HEK293 (cell line): ENCODE measurements at regions not wholly inside any gene's neighbourhood (a gene's known extent, or its start where the extent isn't known, plus 50 kb on each side); places are given as distances from the start of the nearest gene placed in this dataset.

Experiments used
- CTCF ChIA-PET: fragments of 350-600 bp; formaldehyde crosslinking; extraction: SDS; loops from one replicate; lab custom pipeline; 2021; ENCODE audit warnings: antibody characterized with exemption; lab: Yijun Ruan, JAX
- POLR2A ChIA-PET: fragments of 300-600 bp; formaldehyde crosslinking; extraction: SDS; loops from one replicate; lab custom pipeline; 2020; ENCODE audit warnings: antibody characterized with exemption, inconsistent platforms; lab: Yijun Ruan, JAX
- H3K27ac ChIP-seq: fragments of 200-500 bp; sonication (Bioruptor generic); 2 replicates; pipeline ENCODE4 v1.5.1; 2014; ENCODE audit warnings: low read depth, low read length, control low read depth, inconsistent platforms; ENCODE audit errors: extremely low read depth
- H3K36me3 ChIP-seq, 2 experiments: fragments of 200-500 bp in 1 of 2; sonication (Bioruptor generic) in 1 of 2; 1 replicate in 1 of 2; 2 replicates in 1 of 2; pipeline ENCODE4 v1.5.1; 2014 to 2017; ENCODE audit warnings: inconsistent platforms in 2 of 2, low read length in 2 of 2; ENCODE audit not compliant: control insufficient read depth in 2 of 2, insufficient read depth in 1 of 2
- H3K4me1 ChIP-seq: fragments of 200-500 bp; sonication (Bioruptor generic); 2 replicates; pipeline ENCODE4 v1.5.1; 2014; ENCODE audit warnings: mild to moderate bottlenecking, low read length, inconsistent platforms; ENCODE audit not compliant: control insufficient read depth, insufficient read depth
- H3K4me3 ChIP-seq: 2 replicates; pipeline ENCODE4 v1.5.1; 2011; ENCODE audit warnings: low read depth, mild to moderate bottlenecking, control low read depth, low read length, moderate library complexity
- H3K9me3 ChIP-seq: fragments of 200-500 bp; sonication (Bioruptor generic); 2 replicates; pipeline ENCODE4 v1.5.1; 2014; ENCODE audit warnings: low read depth, low read length, inconsistent platforms; ENCODE audit not compliant: control insufficient read depth, insufficient read depth
- BCL11B ChIP-seq: fragments of 450-650 bp; formaldehyde crosslinking; IDR thresholded peaks from 2 replicates; pipeline ENCODE4 v1.5.1; 2016; ENCODE audit warnings: low read depth, missing biosample characterization, missing genetic modification characterization
- FEZF1 ChIP-seq: fragments of 450-650 bp; formaldehyde crosslinking; IDR thresholded peaks from 2 replicates; pipeline ENCODE4 v1.5.1; 2016; ENCODE audit warnings: missing biosample characterization, missing genetic modification characterization
- HOXA7 ChIP-seq: sonication (generic); formaldehyde crosslinking; IDR thresholded peaks from 2 replicates; pipeline ENCODE4 v1.8.1; 2022; ENCODE audit warnings: missing genetic modification reagents, borderline replicate concordance
- IKZF3 ChIP-seq: fragments of 450-650 bp; IDR thresholded peaks from 2 replicates; pipeline ENCODE4 v1.5.0; 2018; ENCODE audit warnings: missing biosample characterization, mild to moderate bottlenecking, missing genetic modification characterization, moderate library complexity
- KLF17 ChIP-seq: fragments of 450-650 bp; formaldehyde crosslinking; IDR thresholded peaks from 2 replicates; pipeline ENCODE4 v1.5.1; 2016; ENCODE audit warnings: missing biosample characterization, missing genetic modification characterization
- KLF7 ChIP-seq: fragments of 450-650 bp; formaldehyde crosslinking; IDR thresholded peaks from 2 replicates; pipeline ENCODE4 v1.5.1; 2016; ENCODE audit warnings: missing biosample characterization, missing genetic modification characterization, borderline replicate concordance
- MZF1 ChIP-seq: fragments of 450-650 bp; formaldehyde crosslinking; IDR thresholded peaks from 2 replicates; pipeline ENCODE4 v1.5.1; 2017; ENCODE audit warnings: missing biosample characterization, missing genetic modification characterization, borderline replicate concordance
- RBAK ChIP-seq: fragments of 450-650 bp; formaldehyde crosslinking; IDR thresholded peaks from 2 replicates; pipeline ENCODE4 v1.5.1; 2016; ENCODE audit warnings: missing biosample characterization, missing genetic modification characterization
- SALL2 ChIP-seq: fragments of 450-650 bp; formaldehyde crosslinking; IDR thresholded peaks from 2 replicates; pipeline ENCODE4 v1.5.0; 2017; ENCODE audit warnings: missing biosample characterization, mild to moderate bottlenecking, missing genetic modification characterization, borderline replicate concordance
- SP2 ChIP-seq: fragments of 450-650 bp; formaldehyde crosslinking; IDR thresholded peaks from 2 replicates; pipeline ENCODE4 v1.5.1; 2016; ENCODE audit warnings: missing biosample characterization, missing genetic modification characterization
- ZBTB1 ChIP-seq: fragments of 450-650 bp; formaldehyde crosslinking; IDR thresholded peaks from 2 replicates; pipeline ENCODE4 v1.5.1; 2016; ENCODE audit warnings: missing biosample characterization, missing genetic modification characterization
- ZBTB48 ChIP-seq: fragments of 450-650 bp; formaldehyde crosslinking; IDR thresholded peaks from 2 replicates; pipeline ENCODE4 v1.5.1; 2016; ENCODE audit warnings: missing biosample characterization, missing genetic modification characterization
- ZFP37 ChIP-seq: fragments of 450-650 bp; formaldehyde crosslinking; IDR thresholded peaks from 2 replicates; pipeline ENCODE4 v1.5.1; 2016; ENCODE audit warnings: missing biosample characterization, missing genetic modification characterization
- ZNF174 ChIP-seq: fragments of 450-650 bp; formaldehyde crosslinking; IDR thresholded peaks from 2 replicates; pipeline ENCODE4 v1.5.0; 2017; ENCODE audit warnings: missing biosample characterization, mild to moderate bottlenecking, missing genetic modification characterization
- ZNF184 ChIP-seq: fragments of 450-650 bp; IDR thresholded peaks from 2 replicates; pipeline ENCODE4 v1.5.1; 2018; ENCODE audit warnings: missing biosample characterization, mild to moderate bottlenecking, missing genetic modification characterization
- ZNF292 ChIP-seq: fragments of 450-650 bp; formaldehyde crosslinking; IDR thresholded peaks from 2 replicates; pipeline ENCODE4 v1.5.1; 2016; ENCODE audit warnings: low read depth, missing biosample characterization, missing genetic modification characterization, borderline replicate concordance
- ZNF341 ChIP-seq: fragments of 450-650 bp; formaldehyde crosslinking; IDR thresholded peaks from 2 replicates; pipeline ENCODE4; 2016; ENCODE audit warnings: low read depth, missing biosample characterization, missing genetic modification characterization
- ZNF350 ChIP-seq: fragments of 450-650 bp; formaldehyde crosslinking; IDR thresholded peaks from 2 replicates; pipeline ENCODE4 v1.5.0; 2017; ENCODE audit warnings: missing biosample characterization, mild to moderate bottlenecking, missing genetic modification characterization
- ZNF426 ChIP-seq: fragments of 450-650 bp; formaldehyde crosslinking; IDR thresholded peaks from 2 replicates; pipeline ENCODE4 v1.5.1; 2017; ENCODE audit warnings: missing biosample characterization, missing genetic modification characterization, mild to moderate bottlenecking, inconsistent platforms, moderate library complexity
- ZNF610 ChIP-seq: fragments of 450-650 bp; formaldehyde crosslinking; IDR thresholded peaks from 2 replicates; pipeline ENCODE4 v1.5.1; 2016; ENCODE audit warnings: missing biosample characterization, missing genetic modification characterization, borderline replicate concordance
- ZNF626 ChIP-seq: fragments of 450-650 bp; sonication (Bioruptor Pico); formaldehyde crosslinking; IDR thresholded peaks from 2 replicates; pipeline ENCODE4 v1.5.1; 2018; ENCODE audit warnings: missing biosample characterization, missing genetic modification characterization, inconsistent platforms
- ZNF645 ChIP-seq: fragments of 450-650 bp; formaldehyde crosslinking; IDR thresholded peaks from 2 replicates; pipeline ENCODE4; 2016; ENCODE audit warnings: missing biosample characterization, missing genetic modification characterization
- ZNF837 ChIP-seq: fragments of 450-650 bp; formaldehyde crosslinking; IDR thresholded peaks from 2 replicates; pipeline ENCODE4 v1.5.1; 2016; ENCODE audit warnings: missing biosample characterization, missing genetic modification characterization
- TF ChIP-seq, protein P1 (sequence below): fragments of 450-650 bp; IDR thresholded peaks from 2 replicates; pipeline ENCODE4 v1.5.1; 2018; ENCODE audit warnings: missing biosample characterization, missing genetic modification characterization
- TF ChIP-seq, protein P2 (sequence below): fragments of 450-650 bp; formaldehyde crosslinking; IDR thresholded peaks from 2 replicates; pipeline ENCODE4 v1.5.1; 2016; ENCODE audit warnings: missing biosample characterization, missing genetic modification characterization
- TF ChIP-seq, protein P3 (sequence below): fragments of 450-650 bp; formaldehyde crosslinking; IDR thresholded peaks from 2 replicates; pipeline ENCODE4 v1.5.1; 2017; ENCODE audit warnings: missing biosample characterization, missing genetic modification characterization

DNA sequence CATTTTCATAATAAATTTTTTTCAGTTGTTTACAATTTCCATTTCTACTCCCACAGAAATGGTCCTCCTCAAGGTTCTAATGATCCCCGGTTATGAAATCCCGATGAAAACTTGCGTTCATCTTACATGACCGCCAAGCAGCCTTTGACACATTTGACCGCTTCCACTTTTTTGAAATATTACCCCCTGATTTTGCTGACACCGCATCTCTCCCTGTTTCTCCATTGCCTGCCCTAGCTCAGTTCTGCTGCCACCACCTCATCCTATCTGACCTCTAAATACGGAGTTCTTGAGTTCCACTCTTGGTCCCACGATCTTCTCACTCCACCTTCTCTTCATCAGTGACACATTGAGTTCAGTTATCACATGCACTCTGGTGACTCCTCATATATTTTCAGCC lies 74.1 kb downstream of the SLC35B3 start:
- H3K27ac ChIP-seq: no peak overlapping the region
- CTCF ChIA-PET: no interaction called here

GRCh38 chr6:8352966-8353340 lies 82.4 kb downstream of the SLC35B3 start:
- CTCF ChIA-PET: no interaction called here

More for the DNA sequence above, 74.1 kb downstream of the SLC35B3 start:
- no peaks in the 10 kb centered on the region for H3K9me3 ChIP-seq
- no peaks in the 10 kb centered on the region for H3K36me3 ChIP-seq
- H3K4me1 ChIP-seq: no peaks in the 10 kb centered on the region
- no peak overlapping the region for H3K4me3 ChIP-seq
- TF ChIP-seq ZFP37 (tag by site-specific recombination) (no peak), HOXA7 (CRISPR knock-in tag) (no peak), MZF1 (tag by site-specific recombination) (no peak), ZNF350 (tag by site-specific recombination) (no peak), ZNF610 (no peak), ZNF292 (no peak), ZNF426 (no peak)
- TF ChIP-seq, protein P1, sequence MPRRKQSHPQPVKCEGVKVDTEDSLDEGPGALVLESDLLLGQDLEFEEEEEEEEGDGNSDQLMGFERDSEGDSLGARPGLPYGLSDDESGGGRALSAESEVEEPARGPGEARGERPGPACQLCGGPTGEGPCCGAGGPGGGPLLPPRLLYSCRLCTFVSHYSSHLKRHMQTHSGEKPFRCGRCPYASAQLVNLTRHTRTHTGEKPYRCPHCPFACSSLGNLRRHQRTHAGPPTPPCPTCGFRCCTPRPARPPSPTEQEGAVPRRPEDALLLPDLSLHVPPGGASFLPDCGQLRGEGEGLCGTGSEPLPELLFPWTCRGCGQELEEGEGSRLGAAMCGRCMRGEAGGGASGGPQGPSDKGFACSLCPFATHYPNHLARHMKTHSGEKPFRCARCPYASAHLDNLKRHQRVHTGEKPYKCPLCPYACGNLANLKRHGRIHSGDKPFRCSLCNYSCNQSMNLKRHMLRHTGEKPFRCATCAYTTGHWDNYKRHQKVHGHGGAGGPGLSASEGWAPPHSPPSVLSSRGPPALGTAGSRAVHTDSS: no peak
- POLR2A ChIA-PET: no interaction called here

GRCh38 chr6:8352335-8352965 lies 82.9 kb downstream of the SLC35B3 start:
- H3K4me1 ChIP-seq: no peaks in the 10 kb centered on the region
- no peaks in the 10 kb centered on the region for H3K9me3 ChIP-seq
- TF ChIP-seq ZNF645 (tag by site-specific recombination) (no peak), RBAK (no peak), ZNF174 (tag by site-specific recombination) (no peak), ZNF626 (tag by site-specific recombination) (no peak), SP2 (tag by site-specific recombination) (no peak), ZBTB48 (tag by site-specific recombination) (no peak), SALL2 (tag by site-specific recombination) (no peak), ZBTB1 (tag by site-specific recombination) (no peak), ZNF610 (no peak), FEZF1 (tag by site-specific recombination) (no peak), ZNF184 (tag by site-specific recombination) (no peak), BCL11B (tag by site-specific recombination) (no peak), KLF7 (tag by site-specific recombination) (no peak), KLF17 (no peak), ZNF350 (tag by site-specific recombination) (no peak), MZF1 (tag by site-specific recombination) (no peak)
- TF ChIP-seq, protein P2, sequence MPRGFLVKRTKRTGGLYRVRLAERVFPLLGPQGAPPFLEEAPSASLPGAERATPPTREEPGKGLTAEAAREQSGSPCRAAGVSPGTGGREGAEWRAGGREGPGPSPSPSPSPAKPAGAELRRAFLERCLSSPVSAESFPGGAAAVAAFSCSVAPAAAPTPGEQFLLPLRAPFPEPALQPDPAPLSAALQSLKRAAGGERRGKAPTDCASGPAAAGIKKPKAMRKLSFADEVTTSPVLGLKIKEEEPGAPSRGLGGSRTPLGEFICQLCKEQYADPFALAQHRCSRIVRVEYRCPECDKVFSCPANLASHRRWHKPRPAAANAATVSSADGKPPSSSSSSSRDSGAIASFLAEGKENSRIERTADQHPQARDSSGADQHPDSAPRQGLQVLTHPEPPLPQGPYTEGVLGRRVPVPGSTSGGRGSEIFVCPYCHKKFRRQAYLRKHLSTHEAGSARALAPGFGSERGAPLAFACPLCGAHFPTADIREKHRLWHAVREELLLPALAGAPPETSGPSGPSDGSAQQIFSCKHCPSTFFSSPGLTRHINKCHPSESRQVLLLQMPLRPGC (tag by site-specific recombination): no peak

More at GRCh38 chr6:8352966-8353340, 82.4 kb downstream of the SLC35B3 start:
- Histone ChIP-seq H3K4me1 (no peaks in the 10 kb centered on the region), H3K36me3 (no peaks in the 10 kb centered on the region), H3K27ac (no peak overlapping the region), H3K9me3 (no peaks in the 10 kb centered on the region), H3K4me3 (no peak overlapping the region)
- TF ChIP-seq IKZF3 (tag by site-specific recombination) (no peak), ZNF837 (no peak), ZNF341 (tag by site-specific recombination) (no peak)
- TF ChIP-seq, protein P3, sequence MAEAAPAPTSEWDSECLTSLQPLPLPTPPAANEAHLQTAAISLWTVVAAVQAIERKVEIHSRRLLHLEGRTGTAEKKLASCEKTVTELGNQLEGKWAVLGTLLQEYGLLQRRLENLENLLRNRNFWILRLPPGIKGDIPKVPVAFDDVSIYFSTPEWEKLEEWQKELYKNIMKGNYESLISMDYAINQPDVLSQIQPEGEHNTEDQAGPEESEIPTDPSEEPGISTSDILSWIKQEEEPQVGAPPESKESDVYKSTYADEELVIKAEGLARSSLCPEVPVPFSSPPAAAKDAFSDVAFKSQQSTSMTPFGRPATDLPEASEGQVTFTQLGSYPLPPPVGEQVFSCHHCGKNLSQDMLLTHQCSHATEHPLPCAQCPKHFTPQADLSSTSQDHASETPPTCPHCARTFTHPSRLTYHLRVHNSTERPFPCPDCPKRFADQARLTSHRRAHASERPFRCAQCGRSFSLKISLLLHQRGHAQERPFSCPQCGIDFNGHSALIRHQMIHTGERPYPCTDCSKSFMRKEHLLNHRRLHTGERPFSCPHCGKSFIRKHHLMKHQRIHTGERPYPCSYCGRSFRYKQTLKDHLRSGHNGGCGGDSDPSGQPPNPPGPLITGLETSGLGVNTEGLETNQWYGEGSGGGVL: no peak
- POLR2A ChIA-PET: no interaction called here

More at GRCh38 chr6:8352335-8352965, 82.9 kb downstream of the SLC35B3 start:
- ChIA-PET POLR2A (no interaction called here), CTCF (interaction anchor here (0.6 kb wide), 1 partner anchor 130 kb away, joined by 3 read pairs; no protein-coding TSS in a partner anchor)
- no peak overlapping the region for H3K4me3 ChIP-seq
- no peak overlapping the region for H3K27ac ChIP-seq
- H3K36me3 ChIP-seq: no peaks in the 10 kb centered on the region
